ENCODE measurements at regions not wholly inside any gene's neighbourhood (a gene's known extent, or its start where the extent isn't known, plus 50 kb on each side); places are given as distances from the start of the nearest gene placed in this dataset.

GRCh38 chr15:89002281-89002761 is 85.9 kb upstream of the ABHD2 start (continued):
- TF ChIP-seq ETV5 (CRISPR knock-in tag; IDR thresholded peaks at IDR 0.05; ENCODE audit: low read depth) (peak; percentile 93), ESRRB (CRISPR knock-in tag; IDR thresholded peaks at IDR 0.05; ENCODE audit: borderline replicate concordance) (no peak), HMBOX1 (IDR thresholded peaks at IDR 0.05) (peak; percentile 23; the same call in 1 of the 2 replicates), GABPB1 (CRISPR knock-in tag; IDR thresholded peaks at IDR 0.05) (peak; percentile 65; the same call in 1 of the 2 replicates), ZNF740 (CRISPR knock-in tag; IDR thresholded peaks at IDR 0.05) (no peak), ZNF740 (tag; IDR thresholded peaks at IDR 0.05) (0 out of 4 replicates have a peak, but pooled peaks of 1 of the 2 experiments have one; percentile 3), RBM14 (IDR thresholded peaks at IDR 0.05; ENCODE audit: borderline replicate concordance, insufficient read depth, low read depth, low read length) (no peak), SPI1 (IDR thresholded peaks at IDR 0.05; ENCODE audit: borderline replicate concordance, low read depth, low read length) (peak; percentile 80), ZNF583 (CRISPR knock-in tag; IDR thresholded peaks at IDR 0.05) (0 out of 2 replicates have a peak, but pooled peaks have one; percentile 57), CHD1 (IDR thresholded peaks at IDR 0.05; ENCODE audit: low read length) (no peak), HMGXB4 (CRISPR knock-in tag; IDR thresholded peaks at IDR 0.05) (no peak), MAX (CRISPR knock-in tag; IDR thresholded peaks at IDR 0.05) (peak; percentile 71), ZNF324 (CRISPR knock-in tag; IDR thresholded peaks at IDR 0.05) (no peak), HLTF (IDR thresholded peaks at IDR 0.05) (no peak), GABPA (tag; conservative IDR thresholded peaks at IDR 0.05; ENCODE audit: low read depth) (peak; percentile 66), JUN (IDR thresholded peaks at IDR 0.05; ENCODE audit: borderline replicate concordance, low read depth, low read length) (peak; percentile 42; the same call in 1 of the 2 replicates), JUN (CRISPR knock-in tag; IDR thresholded peaks at IDR 0.05; ENCODE audit: borderline replicate concordance) (no peak), NEUROD1 (IDR thresholded peaks at IDR 0.05; ENCODE audit: borderline replicate concordance, low read depth, low read length, partially characterized antibody) (peak; percentile 52), MLLT1 (IDR thresholded peaks at IDR 0.05) (peak in 1 of 2 experiments; percentile 39; a peak in 2 of 4 replicates), MECOM (CRISPR knock-in tag; IDR thresholded peaks at IDR 0.05) (peak; percentile 51; the same call in 1 of the 2 replicates), CREB3L1 (IDR thresholded peaks at IDR 0.05; ENCODE audit: borderline replicate concordance, low read depth) (no peak), BACH1 (tag; IDR thresholded peaks at IDR 0.05) (peak; percentile 48; the same call in 1 of the 2 replicates), NR2F6 (CRISPR knock-in tag; IDR thresholded peaks at IDR 0.05) (no peak)

All from K562 (cell line).